ENCODE measurements at regions not wholly inside any gene's neighbourhood (a gene's known extent, or its start where the extent isn't known, plus 50 kb on each side); places are given as distances from the start of the nearest gene placed in this dataset.

DNA sequence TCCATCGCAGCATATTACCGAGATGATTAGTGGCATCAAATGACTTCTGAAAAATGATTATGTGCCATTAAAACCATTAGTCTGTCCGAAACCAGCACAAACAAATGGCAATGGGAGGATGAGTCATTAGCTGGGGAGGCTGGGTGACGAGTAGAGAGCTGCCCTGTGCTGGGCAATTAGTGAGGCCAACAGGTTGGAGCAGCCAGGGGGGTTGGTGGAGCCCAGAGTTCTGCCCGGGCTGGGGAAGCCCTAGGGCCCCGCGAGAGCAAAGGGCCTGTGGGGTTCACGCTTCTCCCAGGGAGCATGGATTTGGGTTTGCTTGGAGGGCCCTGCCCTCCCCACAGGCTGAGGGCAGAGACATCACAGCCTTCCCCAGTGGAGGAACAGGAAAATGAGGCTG is 152.1 kb upstream of the RPL38 start:
- peaks cover 5% of the 10 kb centered on the region for H3K27me3 Mint-ChIP-seq

DNA sequence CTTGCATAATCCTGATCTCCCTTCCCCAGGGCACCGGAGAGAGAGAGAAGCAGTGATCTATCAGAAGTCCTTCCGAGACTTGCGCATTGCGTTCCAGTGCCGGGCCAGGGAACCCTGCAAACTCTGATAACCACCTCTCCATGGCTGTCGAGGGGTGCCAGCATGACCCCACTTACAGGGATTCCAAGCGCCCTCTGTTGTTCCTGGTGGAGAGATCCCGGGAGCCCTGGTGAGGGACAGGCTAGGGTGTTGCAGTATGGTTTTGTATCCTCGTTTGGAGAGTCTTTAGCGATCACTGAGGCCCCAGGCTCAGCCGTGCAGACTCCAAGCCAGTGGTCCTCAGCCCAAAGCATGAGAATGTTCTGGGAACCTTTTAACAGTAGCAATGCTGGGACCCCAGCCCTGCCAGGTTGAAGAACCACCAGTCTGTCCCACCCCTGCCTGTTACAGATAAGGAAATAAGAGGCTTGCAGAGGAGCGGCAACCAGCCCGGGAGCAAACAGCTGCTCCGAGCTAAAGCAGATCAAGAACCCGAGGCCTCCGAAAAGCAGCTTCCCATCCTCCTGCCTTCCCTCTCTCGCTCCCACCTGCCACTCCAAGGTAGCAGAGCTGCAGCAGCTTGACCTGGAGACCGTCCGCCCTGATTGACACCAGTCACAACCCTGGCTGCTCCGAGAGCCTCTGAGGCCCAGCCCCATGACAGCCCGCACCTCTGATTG is 150.3 kb upstream of the RPL38 start:
- no peaks in the 10 kb centered on the region for H3K36me3 Mint-ChIP-seq
- no peaks in the 10 kb centered on the region for H3K9me3 Mint-ChIP-seq (ENCODE audit: low read depth)
- H3K4me3 Mint-ChIP-seq, result no peak overlapping the region
- no peaks in the 10 kb centered on the region for H3K4me1 Mint-ChIP-seq (ENCODE audit: low read depth)
- H3K27ac Mint-ChIP-seq, result no peak overlapping the region
- peaks cover 3% of the 10 kb centered on the region for H3K27me3 Mint-ChIP-seq

More for the DNA sequence above, 152.1 kb upstream of the RPL38 start:
- Mint-ChIP-seq H3K4me1 (ENCODE audit: low read depth) (peaks cover 2% of the 10 kb centered on the region), H3K4me3 (no peak overlapping the region), H3K9me3 (ENCODE audit: low read depth) (no peaks in the 10 kb centered on the region), H3K36me3 (no peaks in the 10 kb centered on the region), H3K27ac (no peak overlapping the region)

DNA sequence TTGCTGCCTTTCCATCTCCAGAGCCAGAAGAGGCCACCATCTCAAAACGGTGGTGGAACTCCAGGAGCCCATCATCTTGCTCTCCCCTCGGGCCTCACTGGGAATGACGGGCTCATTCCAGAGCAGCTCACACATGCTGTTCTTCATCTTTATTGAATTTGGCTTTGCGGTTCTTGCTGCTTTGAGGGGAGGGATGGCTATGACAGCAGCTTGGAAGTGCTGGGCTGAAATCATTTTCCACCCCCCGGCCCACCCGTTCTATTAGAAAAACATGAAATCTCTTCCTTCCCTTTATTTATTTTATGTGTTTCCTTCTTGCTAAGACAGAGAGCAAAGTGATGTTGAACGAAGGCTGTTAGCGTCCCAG is 149.8 kb upstream of the RPL38 start:
- Mint-ChIP-seq H3K36me3 (no peaks in the 10 kb centered on the region), H3K4me1 (ENCODE audit: low read depth) (no peaks in the 10 kb centered on the region), H3K4me3 (no peak overlapping the region), H3K27ac (no peak overlapping the region), H3K27me3 (peaks cover 4% of the 10 kb centered on the region), H3K9me3 (ENCODE audit: low read depth) (no peaks in the 10 kb centered on the region)

DNA sequence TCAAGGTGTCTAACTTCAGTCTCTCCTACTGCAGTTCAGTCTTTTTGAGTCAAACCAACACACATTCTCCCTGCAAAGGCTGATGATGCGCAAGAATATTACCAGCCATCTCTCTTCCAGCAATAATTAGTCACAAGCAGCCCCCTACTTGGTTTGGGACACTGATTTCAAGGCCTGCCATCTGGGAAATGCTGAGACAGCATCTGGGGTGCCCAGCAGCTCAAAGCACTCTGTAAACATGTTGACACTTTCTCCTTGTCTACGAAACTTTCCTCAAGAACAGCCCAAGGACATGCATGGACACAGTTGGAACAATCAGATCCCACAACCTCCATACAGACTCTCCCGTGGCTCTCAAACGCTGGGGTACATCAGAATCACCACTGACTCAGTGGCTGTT is 149.2 kb upstream of the RPL38 start:
- Mint-ChIP-seq H3K27me3 (peaks cover 5% of the 10 kb centered on the region), H3K4me3 (no peak overlapping the region), H3K27ac (no peak overlapping the region), H3K4me1 (ENCODE audit: low read depth) (no peaks in the 10 kb centered on the region), H3K36me3 (no peaks in the 10 kb centered on the region), H3K9me3 (ENCODE audit: low read depth) (no peaks in the 10 kb centered on the region)

- Mint-ChIP-seq H3K27ac (no peak overlapping the region), H3K4me1 (ENCODE audit: low read depth) (no peaks in the 10 kb centered on the region), H3K27me3 (peaks cover 5% of the 10 kb centered on the region), H3K36me3 (no peaks in the 10 kb centered on the region), H3K4me3 (no peak overlapping the region), H3K9me3 (ENCODE audit: low read depth) (no peaks in the 10 kb centered on the region)
These were observed 147.8 kb upstream of the RPL38 start for GRCh38 chr17:74055508-74056160.

GRCh38 chr17:74059479-74060240 is 143.8 kb upstream of the RPL38 start:
- no peak overlapping the region for H3K4me3 Mint-ChIP-seq
- H3K36me3 Mint-ChIP-seq, result no peaks in the 10 kb centered on the region
- H3K27me3 Mint-ChIP-seq, result peaks cover 10% of the 10 kb centered on the region
- no peak overlapping the region for H3K27ac Mint-ChIP-seq
- no peaks in the 10 kb centered on the region for H3K9me3 Mint-ChIP-seq (ENCODE audit: low read depth)
- H3K4me1 Mint-ChIP-seq (ENCODE audit: low read depth), result no peaks in the 10 kb centered on the region

- no peak overlapping the region for H3K4me3 Mint-ChIP-seq
- no peaks in the 10 kb centered on the region for H3K9me3 Mint-ChIP-seq (ENCODE audit: low read depth)
- no peak overlapping the region for H3K27ac Mint-ChIP-seq
- peaks cover 10% of the 10 kb centered on the region for H3K27me3 Mint-ChIP-seq
- H3K4me1 Mint-ChIP-seq (ENCODE audit: low read depth), result no peaks in the 10 kb centered on the region
- no peaks in the 10 kb centered on the region for H3K36me3 Mint-ChIP-seq
These were observed 141.7 kb upstream of the RPL38 start for GRCh38 chr17:74061758-74062157.

DNA sequence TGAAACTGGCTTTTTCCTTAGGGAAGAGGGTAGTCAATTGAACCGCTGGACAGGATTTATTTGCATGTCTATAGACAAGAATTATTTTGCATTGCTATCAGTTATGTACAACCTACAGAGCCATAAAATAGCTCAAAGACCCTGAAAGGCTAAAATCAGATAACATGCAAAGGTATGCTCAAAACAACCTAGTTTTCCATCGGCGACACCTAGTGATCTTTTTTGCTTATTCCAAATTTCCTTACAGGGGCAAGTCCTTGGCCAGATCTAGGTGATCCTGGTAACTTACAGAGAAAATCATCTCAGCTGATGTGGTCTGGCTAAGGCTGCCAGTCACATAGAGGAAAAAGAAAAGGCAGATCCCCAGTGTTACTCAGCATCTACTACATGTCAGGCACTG is 141.2 kb upstream of the RPL38 start:
- H3K27ac Mint-ChIP-seq, result no peak overlapping the region
- H3K27me3 Mint-ChIP-seq, result peaks cover 14% of the 10 kb centered on the region
- H3K9me3 Mint-ChIP-seq (ENCODE audit: low read depth), result no peaks in the 10 kb centered on the region
- no peaks in the 10 kb centered on the region for H3K36me3 Mint-ChIP-seq
- H3K4me1 Mint-ChIP-seq (ENCODE audit: low read depth), result no peaks in the 10 kb centered on the region
- H3K4me3 Mint-ChIP-seq, result no peak overlapping the region

GRCh38 chr17:74063439-74063838 is 140.0 kb upstream of the RPL38 start:
- H3K4me3 Mint-ChIP-seq, result no peak overlapping the region
- no peaks in the 10 kb centered on the region for H3K9me3 Mint-ChIP-seq (ENCODE audit: low read depth)
- H3K36me3 Mint-ChIP-seq, result no peaks in the 10 kb centered on the region

DNA sequence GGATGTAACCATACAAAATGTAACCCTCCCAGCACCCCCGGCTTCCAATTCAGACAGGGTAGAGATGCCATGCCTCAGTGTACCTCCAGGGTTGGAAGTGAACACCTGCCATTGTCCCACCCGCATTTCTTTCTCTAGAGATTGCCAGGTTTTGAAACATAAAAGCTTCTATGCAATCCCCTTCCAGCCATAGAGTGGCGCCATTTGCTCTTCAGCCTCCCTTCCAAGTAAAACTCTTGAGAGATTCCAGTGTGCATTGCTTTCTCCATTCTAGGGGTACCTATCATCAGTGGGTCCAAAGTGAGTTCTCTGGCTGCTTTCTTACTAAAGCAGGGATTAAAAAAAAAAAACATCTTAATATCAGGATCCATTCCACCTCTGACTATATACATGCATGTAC is 133.1 kb upstream of the RPL38 start:
- Mint-ChIP-seq H3K27ac (no peak overlapping the region), H3K27me3 (peaks cover 5% of the 10 kb centered on the region), H3K36me3 (no peaks in the 10 kb centered on the region), H3K9me3 (ENCODE audit: low read depth) (peaks cover 6% of the 10 kb centered on the region), H3K4me1 (ENCODE audit: low read depth) (no peaks in the 10 kb centered on the region), H3K4me3 (no peak overlapping the region)

More at GRCh38 chr17:74063439-74063838, 140.0 kb upstream of the RPL38 start:
- peaks cover 13% of the 10 kb centered on the region for H3K27me3 Mint-ChIP-seq
- no peaks in the 10 kb centered on the region for H3K4me1 Mint-ChIP-seq (ENCODE audit: low read depth)
- no peak overlapping the region for H3K27ac Mint-ChIP-seq

DNA sequence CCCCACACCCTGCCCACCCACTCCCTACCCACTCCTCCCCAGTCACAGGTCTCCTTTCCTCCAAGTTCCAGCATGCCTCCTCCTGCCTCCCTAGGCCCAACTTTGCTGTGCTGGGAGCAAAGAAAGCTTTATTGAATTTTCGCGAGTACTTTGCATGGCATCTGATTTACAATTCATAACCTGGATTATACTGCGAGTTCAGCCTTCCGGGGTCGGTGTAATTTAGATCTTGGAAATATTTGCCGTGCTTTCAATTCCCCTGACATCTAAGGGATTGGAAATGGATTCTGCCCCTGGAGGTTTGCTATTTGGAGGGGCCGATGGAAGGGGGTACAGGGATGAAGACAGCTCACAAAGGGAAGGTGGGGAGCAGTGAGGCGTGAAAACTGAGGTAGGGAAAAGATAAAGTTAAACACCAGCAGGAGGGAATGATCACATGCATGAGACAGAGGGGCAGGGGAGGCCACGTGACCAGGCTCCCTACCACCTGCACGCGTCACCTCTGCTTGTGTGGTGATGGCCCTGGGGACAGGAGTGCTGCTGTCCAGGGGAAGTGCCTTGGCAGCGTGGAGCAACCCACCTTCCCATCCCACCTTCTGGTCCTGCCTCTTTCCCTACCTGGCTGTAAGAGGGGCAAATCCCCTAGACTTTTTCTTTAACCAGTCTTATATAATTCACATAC is 132.3 kb upstream of the RPL38 start:
- Mint-ChIP-seq H3K27ac (no peak overlapping the region), H3K36me3 (no peaks in the 10 kb centered on the region), H3K4me1 (ENCODE audit: low read depth) (no peaks in the 10 kb centered on the region), H3K4me3 (no peak overlapping the region), H3K9me3 (ENCODE audit: low read depth) (peaks cover 6% of the 10 kb centered on the region), H3K27me3 (peaks cover 5% of the 10 kb centered on the region)

GRCh38 chr17:74072340-74072739 is 131.1 kb upstream of the RPL38 start:
- Mint-ChIP-seq H3K27me3 (no peaks in the 10 kb centered on the region), H3K4me3 (no peak overlapping the region), H3K9me3 (ENCODE audit: low read depth) (peaks cover 6% of the 10 kb centered on the region), H3K36me3 (no peaks in the 10 kb centered on the region), H3K4me1 (ENCODE audit: low read depth) (no peaks in the 10 kb centered on the region), H3K27ac (no peak overlapping the region)

DNA sequence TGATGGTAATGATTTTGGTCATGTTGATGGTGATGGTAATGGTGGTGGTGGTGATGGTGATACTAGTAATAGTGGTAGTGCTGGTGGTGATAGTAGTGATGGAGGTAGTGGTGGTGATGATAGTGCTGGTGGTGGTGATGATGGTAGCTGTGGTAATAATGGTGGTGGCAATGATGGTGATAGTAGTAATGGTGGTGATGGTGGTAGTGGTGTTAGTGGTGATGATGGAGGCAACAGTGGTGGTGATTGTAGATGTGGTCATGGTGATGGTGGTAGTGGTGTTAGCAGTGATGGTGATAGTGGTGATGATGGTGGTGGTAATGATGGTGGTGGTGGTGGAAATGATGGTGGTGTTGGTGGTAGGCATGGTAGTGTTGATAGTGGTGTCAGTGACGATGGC is 127.0 kb upstream of the RPL38 start:
- Mint-ChIP-seq H3K27ac (no peak overlapping the region), H3K4me1 (ENCODE audit: low read depth) (no peaks in the 10 kb centered on the region), H3K27me3 (no peaks in the 10 kb centered on the region), H3K36me3 (no peaks in the 10 kb centered on the region), H3K9me3 (ENCODE audit: low read depth) (peaks cover 6% of the 10 kb centered on the region), H3K4me3 (no peak overlapping the region)

DNA sequence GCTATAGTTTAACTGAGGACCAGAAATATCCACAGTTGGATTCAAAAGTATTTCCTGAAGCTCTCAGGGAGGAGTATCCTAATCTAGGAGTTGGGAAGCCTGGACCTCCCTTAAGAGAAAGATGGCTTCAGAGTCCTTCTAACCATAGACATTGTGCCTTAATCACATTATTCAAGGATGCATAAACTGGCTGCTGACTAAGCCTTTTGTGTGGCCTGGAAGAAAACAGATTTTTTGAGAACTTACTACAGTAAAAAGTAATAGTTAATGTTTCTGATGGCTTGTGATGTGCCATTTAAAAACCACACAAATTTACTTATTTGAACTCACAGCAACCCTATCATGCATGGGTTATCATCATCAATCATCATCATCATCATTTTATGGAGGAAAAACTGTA is 126.2 kb upstream of the RPL38 start:
- Mint-ChIP-seq H3K4me1 (ENCODE audit: low read depth) (no peaks in the 10 kb centered on the region), H3K27ac (no peak overlapping the region), H3K9me3 (ENCODE audit: low read depth) (peaks cover 6% of the 10 kb centered on the region), H3K27me3 (peaks cover 1% of the 10 kb centered on the region), H3K36me3 (no peaks in the 10 kb centered on the region), H3K4me3 (no peak overlapping the region)

DNA sequence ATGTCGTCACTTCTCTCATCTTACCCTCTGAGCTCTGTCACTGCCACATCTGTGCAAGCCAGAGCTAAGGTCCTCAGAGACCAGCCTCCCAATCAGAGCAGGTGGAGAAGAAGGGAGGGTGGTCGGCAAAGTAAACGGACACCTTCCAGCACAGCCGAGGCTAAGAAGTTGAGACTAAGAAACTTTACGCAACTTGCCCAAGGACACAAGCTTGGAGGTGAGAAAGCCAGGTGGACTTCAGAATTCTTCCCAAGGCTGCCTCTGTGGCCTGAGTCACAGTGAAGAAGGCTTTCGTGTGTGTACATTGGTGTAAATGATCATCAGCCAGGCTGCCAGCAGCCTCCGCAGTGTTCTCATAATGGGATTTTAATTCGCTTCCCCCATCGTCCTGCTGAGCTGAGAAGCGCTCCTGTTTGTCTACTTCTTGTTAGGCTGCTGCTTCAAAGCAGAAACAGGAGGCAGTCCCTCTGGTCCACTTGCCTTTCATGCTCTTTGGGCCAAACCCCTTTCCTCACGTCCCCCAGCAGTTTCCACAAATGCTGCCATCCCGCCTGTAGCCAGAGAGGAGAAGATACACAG is 125.0 kb upstream of the RPL38 start:
- peaks cover 6% of the 10 kb centered on the region for H3K9me3 Mint-ChIP-seq (ENCODE audit: low read depth)
- H3K27ac Mint-ChIP-seq, result no peak overlapping the region
- no peaks in the 10 kb centered on the region for H3K36me3 Mint-ChIP-seq
- H3K4me1 Mint-ChIP-seq (ENCODE audit: low read depth), result no peaks in the 10 kb centered on the region
- peaks cover 3% of the 10 kb centered on the region for H3K27me3 Mint-ChIP-seq
- no peak overlapping the region for H3K4me3 Mint-ChIP-seq
